HepG2 (cell line): ENCODE measurements at regions not wholly inside any gene's neighbourhood (a gene's known extent, or its start where the extent isn't known, plus 50 kb on each side); places are given as distances from the start of the nearest gene placed in this dataset.

ENCODE experiments used
- ATAC-seq: fragments of 200-7000 bp; cut with Tn5 transposase; 3 replicates; pipeline ENCODE4 v1.9.1; 2020; ENCODE audit warnings: mild to moderate bottlenecking, moderate library complexity
- BruUV-seq: library from RNA; stranded (reverse); fragments of 400-500 nt; replicated peaks from 2 replicates; lab custom pipeline; 2021; lab: Mats Ljungman, UMichigan
- CTCF ChIA-PET: fragments of 300-600 bp; formaldehyde crosslinking; extraction: SDS; loops from one replicate; lab custom pipeline; 2021; ENCODE audit warnings: low total read pairs, inconsistent platforms, low intra/inter-chr PET ratio; lab: Yijun Ruan, JAX
- POLR2A ChIA-PET: fragments of 350-600 bp; sonication (Branson Sonifier 250); formaldehyde crosslinking; loops from one replicate; lab custom pipeline; 2020; ENCODE audit warnings: antibody characterized with exemption, inconsistent platforms; lab: Yijun Ruan, JAX
- DNase-seq: peaks from one replicate; pipeline ENCODE4 v3.0.0-alpha.2; 2015; ENCODE audit warnings: low spot score
- FAIRE-seq: peaks from 3 replicates; lab custom pipeline; 2011; peaks lifted over from hg19 to GRCh38; lab: Jason Lieb, UNC
- H2AFZ ChIP-seq: one replicate; pipeline ENCODE4 v1.6.1; 2011; ENCODE audit warnings: low read length, inconsistent platforms
- H3K27ac ChIP-seq: fragments of 300-600 bp; 3 replicates; pipeline ENCODE4 v1.8.0; 2011; ENCODE audit warnings: mixed run types, mild to moderate bottlenecking, mixed read lengths, low read length, inconsistent platforms; ENCODE audit not compliant: insufficient read depth; ENCODE audit errors: extremely low read length
- H3K27me3 ChIP-seq, 2 experiments: fragments of 200-600 bp in 1 of 2; 2 replicates in 1 of 2; 3 replicates in 1 of 2; pipeline versions ENCODE4 v1.6.0 to v1.8.0; 2011; ENCODE audit warnings: low read length in 2 of 2, mild to moderate bottlenecking in 2 of 2, moderate library complexity in 2 of 2, inconsistent platforms in 1 of 2; ENCODE audit not compliant: insufficient read depth in 2 of 2, control insufficient read depth in 1 of 2
- H3K36me3 ChIP-seq, 2 experiments: fragments of 200-600 bp in 1 of 2; replicated peaks in 1 of 2; 2 replicates in 1 of 2; 3 replicates in 1 of 2; pipeline versions ENCODE4 v1.5.1 to v1.8.0; 2011; ENCODE audit warnings: low read length in 2 of 2, inconsistent platforms in 1 of 2; ENCODE audit not compliant: insufficient read depth in 2 of 2, control insufficient read depth in 1 of 2
- H3K4me1 ChIP-seq: 2 replicates; pipeline ENCODE4 v1.5.1; 2012; ENCODE audit warnings: low read length, inconsistent platforms; ENCODE audit not compliant: insufficient read depth
- H3K4me2 ChIP-seq: 2 replicates; pipeline ENCODE4 v1.6.0; 2011; ENCODE audit warnings: low read depth, low read length, inconsistent platforms
- H3K4me3 ChIP-seq, 3 experiments: fragments of 200-600 bp in 1 of 3; sonication (generic), shearing (Covaris generic) in 1 of 3; replicated peaks in 1 of 3; 2 replicates each; pipeline ENCODE4 v1.5.1; 2011 to 2016; ENCODE audit warnings: low read length in 3 of 3, inconsistent platforms in 2 of 3, low read depth in 2 of 3, mild to moderate bottlenecking in 2 of 3, control low read depth in 1 of 3, mixed read lengths in 1 of 3; ENCODE audit not compliant: insufficient read depth in 1 of 3
- H3K79me2 ChIP-seq: one replicate; pipeline ENCODE4 v1.6.1; 2011; ENCODE audit warnings: low read length, inconsistent platforms; ENCODE audit not compliant: insufficient read depth
- H3K9ac ChIP-seq: 2 replicates; pipeline ENCODE4 v1.6.0; 2011; ENCODE audit warnings: mild to moderate bottlenecking, low read depth, low read length, inconsistent platforms; ENCODE audit not compliant: insufficient read depth
- H3K9me3 ChIP-seq: 2 replicates; pipeline ENCODE4 v1.5.1; 2012; ENCODE audit warnings: mild to moderate bottlenecking, low read length
- H4K20me1 ChIP-seq: 2 replicates; pipeline ENCODE4 v1.6.0; 2011; ENCODE audit warnings: inconsistent platforms, mild to moderate bottlenecking, low read length, moderate library complexity; ENCODE audit not compliant: insufficient read depth
- AGO1 ChIP-seq: fragments of 200-400 bp; formaldehyde crosslinking; IDR thresholded peaks from 2 replicates; pipeline ENCODE4 v1.6.1; 2017; ENCODE audit warnings: mild to moderate bottlenecking, low read depth, low read length, moderate library complexity; ENCODE audit not compliant: poor library complexity, severe bottlenecking
- ARHGAP35 ChIP-seq: sonication (generic); formaldehyde crosslinking; IDR thresholded peaks from 2 replicates; pipeline ENCODE4 v1.9.0; 2022; ENCODE audit warnings: mild to moderate bottlenecking, inconsistent platforms, moderate library complexity, missing genetic modification reagents, borderline replicate concordance
- BHLHE40 ChIP-seq: IDR thresholded peaks from 2 replicates; pipeline ENCODE4 v1.6.1; 2011; ENCODE audit warnings: low read length, improper control_type of control experiment
- NFIC ChIP-seq: IDR thresholded peaks from 2 replicates; pipeline ENCODE4 v1.6.1; 2012; ENCODE audit warnings: mild to moderate bottlenecking, low read length, inconsistent platforms
- RBAK ChIP-seq: sonication (generic); formaldehyde crosslinking; IDR thresholded peaks from 2 replicates; pipeline ENCODE4 v1.5.1; 2020; ENCODE audit warnings: mild to moderate bottlenecking, missing genetic modification reagents
- SRSF4 ChIP-seq: fragments of 200-400 bp; formaldehyde crosslinking; IDR thresholded peaks from one replicate; pipeline ENCODE4 v1.6.1; 2018; ENCODE audit warnings: mild to moderate bottlenecking, low read depth, low read length, moderate library complexity; ENCODE audit not compliant: poor library complexity, severe bottlenecking
- ZNF564 ChIP-seq: sonication (generic); formaldehyde crosslinking; IDR thresholded peaks from 2 replicates; pipeline ENCODE4 v1.8.1; 2023; ENCODE audit warnings: mild to moderate bottlenecking, missing genetic modification reagents
- ZNF672 ChIP-seq: sonication (generic); formaldehyde crosslinking; IDR thresholded peaks from 2 replicates; pipeline ENCODE4 v1.8.1; 2022; ENCODE audit warnings: missing genetic modification reagents
- ZNF781 ChIP-seq: sonication (generic); formaldehyde crosslinking; IDR thresholded peaks from 2 replicates; pipeline ENCODE4 v1.5.1; 2020; ENCODE audit warnings: borderline replicate concordance, mild to moderate bottlenecking, missing genetic modification reagents; ENCODE audit errors: not compliant biosample characterization
- WGBS: methylation state at CpG from one replicate; pipeline ENCODE4 v1.1.6; 2017; ENCODE audit warnings: low lambda C conversion rate; 5-methylcytosine and 5-hydroxymethylcytosine counted together
- in situ Hi-C: cut with HindIII; loops from 2 replicates; pipeline ENCODE4 v1.10.0; 2017; ENCODE audit warnings: low pct_unique_long_range_greater_than_20kb; ENCODE audit not compliant: extremely low pct_ligation_motif_present
- intact Hi-C: fragments of 100-400 bp; cut with micrococcal nuclease; formaldehyde crosslinking; loops from one replicate; pipeline ENCODE4 v1.10.0; 2022; ENCODE audit not compliant: unreplicated experiment
- TF ChIP-seq, protein P1 (sequence below): IDR thresholded peaks from 2 replicates; pipeline ENCODE4 v1.6.1; 2016
- TF ChIP-seq, protein P2 (sequence below): sonication (generic); formaldehyde crosslinking; IDR thresholded peaks from 2 replicates; pipeline ENCODE4 v1.4.0; 2020; ENCODE audit warnings: low read depth, missing genetic modification reagents
- TF ChIP-seq, protein P3 (sequence below): sonication (generic); formaldehyde crosslinking; IDR thresholded peaks from 2 replicates; pipeline ENCODE4 v1.4.0; 2020; ENCODE audit warnings: missing genetic modification reagents, mild to moderate bottlenecking, borderline replicate concordance
- TF ChIP-seq, protein P4 (sequence below): sonication (generic); formaldehyde crosslinking; IDR thresholded peaks from 2 replicates; pipeline ENCODE4 v1.5.0; 2020; ENCODE audit warnings: missing genetic modification reagents
- TF ChIP-seq, protein P5 (sequence below): sonication (generic); formaldehyde crosslinking; IDR thresholded peaks from 2 replicates; pipeline ENCODE4 v1.8.0; 2022; ENCODE audit warnings: mild to moderate bottlenecking, missing genetic modification reagents, borderline replicate concordance

DNA sequence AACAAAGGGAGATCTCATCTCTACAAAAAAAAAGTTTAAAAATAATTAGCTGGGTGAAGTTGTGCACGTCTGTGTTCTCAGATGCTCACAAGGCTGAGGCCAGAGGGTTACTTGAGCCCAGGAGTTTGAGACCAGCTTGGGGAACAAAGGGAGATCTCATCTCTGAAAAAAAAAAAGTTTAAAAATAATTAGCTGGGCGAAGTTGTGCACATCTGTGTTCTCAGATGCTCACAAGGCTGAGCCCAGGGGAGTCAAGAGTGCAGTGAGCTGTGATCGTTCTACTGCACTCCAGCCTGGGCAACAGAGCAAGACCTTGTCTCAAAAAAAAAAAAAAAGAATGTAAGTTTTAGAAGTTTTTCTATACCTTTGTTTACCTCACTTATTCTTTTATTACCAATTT lies 127.3 kb downstream of the FGF9 start (continued):
- no peak for TF ChIP-seq SRSF4
- TF ChIP-seq, protein P1, sequence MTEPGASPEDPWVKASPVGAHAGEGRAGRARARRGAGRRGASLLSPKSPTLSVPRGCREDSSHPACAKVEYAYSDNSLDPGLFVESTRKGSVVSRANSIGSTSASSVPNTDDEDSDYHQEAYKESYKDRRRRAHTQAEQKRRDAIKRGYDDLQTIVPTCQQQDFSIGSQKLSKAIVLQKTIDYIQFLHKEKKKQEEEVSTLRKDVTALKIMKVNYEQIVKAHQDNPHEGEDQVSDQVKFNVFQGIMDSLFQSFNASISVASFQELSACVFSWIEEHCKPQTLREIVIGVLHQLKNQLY (CRISPR knock-in tag) = no peak
- TF ChIP-seq RBAK (CRISPR knock-in tag) = no peak
- no peak for TF ChIP-seq ARHGAP35 (CRISPR knock-in tag)
- TF ChIP-seq, protein P2, sequence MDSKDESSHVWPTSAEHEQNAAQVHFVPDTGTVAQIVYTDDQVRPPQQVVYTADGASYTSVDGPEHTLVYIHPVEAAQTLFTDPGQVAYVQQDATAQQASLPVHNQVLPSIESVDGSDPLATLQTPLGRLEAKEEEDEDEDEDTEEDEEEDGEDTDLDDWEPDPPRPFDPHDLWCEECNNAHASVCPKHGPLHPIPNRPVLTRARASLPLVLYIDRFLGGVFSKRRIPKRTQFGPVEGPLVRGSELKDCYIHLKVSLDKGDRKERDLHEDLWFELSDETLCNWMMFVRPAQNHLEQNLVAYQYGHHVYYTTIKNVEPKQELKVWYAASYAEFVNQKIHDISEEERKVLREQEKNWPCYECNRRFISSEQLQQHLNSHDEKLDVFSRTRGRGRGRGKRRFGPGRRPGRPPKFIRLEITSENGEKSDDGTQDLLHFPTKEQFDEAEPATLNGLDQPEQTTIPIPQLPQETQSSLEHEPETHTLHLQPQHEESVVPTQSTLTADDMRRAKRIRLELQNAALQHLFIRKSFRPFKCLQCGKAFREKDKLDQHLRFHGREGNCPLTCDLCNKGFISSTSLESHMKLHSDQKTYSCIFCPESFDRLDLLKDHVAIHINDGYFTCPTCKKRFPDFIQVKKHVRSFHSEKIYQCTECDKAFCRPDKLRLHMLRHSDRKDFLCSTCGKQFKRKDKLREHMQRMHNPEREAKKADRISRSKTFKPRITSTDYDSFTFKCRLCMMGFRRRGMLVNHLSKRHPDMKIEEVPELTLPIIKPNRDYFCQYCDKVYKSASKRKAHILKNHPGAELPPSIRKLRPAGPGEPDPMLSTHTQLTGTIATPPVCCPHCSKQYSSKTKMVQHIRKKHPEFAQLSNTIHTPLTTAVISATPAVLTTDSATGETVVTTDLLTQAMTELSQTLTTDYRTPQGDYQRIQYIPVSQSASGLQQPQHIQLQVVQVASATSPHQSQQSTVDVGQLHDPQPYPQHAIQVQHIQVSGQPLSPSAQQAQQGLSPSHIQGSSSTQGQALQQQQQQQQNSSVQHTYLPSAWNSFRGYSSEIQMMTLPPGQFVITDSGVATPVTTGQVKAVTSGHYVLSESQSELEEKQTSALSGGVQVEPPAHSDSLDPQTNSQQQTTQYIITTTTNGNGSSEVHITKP (CRISPR knock-in tag) = no peak

DNA sequence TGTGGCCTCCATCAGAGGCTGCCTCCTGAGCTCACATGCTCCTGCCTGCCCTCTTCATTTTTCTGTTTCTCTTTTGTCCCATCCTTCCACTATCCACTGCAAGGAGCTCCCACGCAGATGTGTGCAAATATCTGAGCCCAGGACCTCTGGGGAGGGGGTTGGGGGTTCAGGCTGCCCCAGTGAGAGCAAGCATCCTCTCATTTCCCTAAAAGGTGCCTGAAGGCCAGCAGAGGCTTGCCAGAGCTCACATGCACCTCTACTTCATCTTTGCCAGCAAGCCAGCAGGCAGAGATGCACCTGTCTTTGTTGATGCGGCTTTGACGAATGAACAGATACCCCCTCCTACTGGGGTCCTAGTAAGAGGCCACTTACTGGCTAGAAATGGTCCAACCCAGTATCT lies 128.8 kb downstream of the FGF9 start:
- 70% methylated on average over 3 of the region's 3 CpGs for WGBS
- no TSS peak for BruUV-seq
- TF ChIP-seq ZNF781 (CRISPR knock-in tag) (no peak), ZNF564 (CRISPR knock-in tag) (no peak), BHLHE40 (no peak), ZNF672 (CRISPR knock-in tag) (no peak), NFIC (no peak), AGO1 (no peak)
- TF ChIP-seq, protein P3, sequence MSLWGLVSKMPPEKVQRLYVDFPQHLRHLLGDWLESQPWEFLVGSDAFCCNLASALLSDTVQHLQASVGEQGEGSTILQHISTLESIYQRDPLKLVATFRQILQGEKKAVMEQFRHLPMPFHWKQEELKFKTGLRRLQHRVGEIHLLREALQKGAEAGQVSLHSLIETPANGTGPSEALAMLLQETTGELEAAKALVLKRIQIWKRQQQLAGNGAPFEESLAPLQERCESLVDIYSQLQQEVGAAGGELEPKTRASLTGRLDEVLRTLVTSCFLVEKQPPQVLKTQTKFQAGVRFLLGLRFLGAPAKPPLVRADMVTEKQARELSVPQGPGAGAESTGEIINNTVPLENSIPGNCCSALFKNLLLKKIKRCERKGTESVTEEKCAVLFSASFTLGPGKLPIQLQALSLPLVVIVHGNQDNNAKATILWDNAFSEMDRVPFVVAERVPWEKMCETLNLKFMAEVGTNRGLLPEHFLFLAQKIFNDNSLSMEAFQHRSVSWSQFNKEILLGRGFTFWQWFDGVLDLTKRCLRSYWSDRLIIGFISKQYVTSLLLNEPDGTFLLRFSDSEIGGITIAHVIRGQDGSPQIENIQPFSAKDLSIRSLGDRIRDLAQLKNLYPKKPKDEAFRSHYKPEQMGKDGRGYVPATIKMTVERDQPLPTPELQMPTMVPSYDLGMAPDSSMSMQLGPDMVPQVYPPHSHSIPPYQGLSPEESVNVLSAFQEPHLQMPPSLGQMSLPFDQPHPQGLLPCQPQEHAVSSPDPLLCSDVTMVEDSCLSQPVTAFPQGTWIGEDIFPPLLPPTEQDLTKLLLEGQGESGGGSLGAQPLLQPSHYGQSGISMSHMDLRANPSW = no peak
- TF ChIP-seq, protein P4, sequence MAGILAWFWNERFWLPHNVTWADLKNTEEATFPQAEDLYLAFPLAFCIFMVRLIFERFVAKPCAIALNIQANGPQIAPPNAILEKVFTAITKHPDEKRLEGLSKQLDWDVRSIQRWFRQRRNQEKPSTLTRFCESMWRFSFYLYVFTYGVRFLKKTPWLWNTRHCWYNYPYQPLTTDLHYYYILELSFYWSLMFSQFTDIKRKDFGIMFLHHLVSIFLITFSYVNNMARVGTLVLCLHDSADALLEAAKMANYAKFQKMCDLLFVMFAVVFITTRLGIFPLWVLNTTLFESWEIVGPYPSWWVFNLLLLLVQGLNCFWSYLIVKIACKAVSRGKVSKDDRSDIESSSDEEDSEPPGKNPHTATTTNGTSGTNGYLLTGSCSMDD = no peak
- TF ChIP-seq, protein P5, sequence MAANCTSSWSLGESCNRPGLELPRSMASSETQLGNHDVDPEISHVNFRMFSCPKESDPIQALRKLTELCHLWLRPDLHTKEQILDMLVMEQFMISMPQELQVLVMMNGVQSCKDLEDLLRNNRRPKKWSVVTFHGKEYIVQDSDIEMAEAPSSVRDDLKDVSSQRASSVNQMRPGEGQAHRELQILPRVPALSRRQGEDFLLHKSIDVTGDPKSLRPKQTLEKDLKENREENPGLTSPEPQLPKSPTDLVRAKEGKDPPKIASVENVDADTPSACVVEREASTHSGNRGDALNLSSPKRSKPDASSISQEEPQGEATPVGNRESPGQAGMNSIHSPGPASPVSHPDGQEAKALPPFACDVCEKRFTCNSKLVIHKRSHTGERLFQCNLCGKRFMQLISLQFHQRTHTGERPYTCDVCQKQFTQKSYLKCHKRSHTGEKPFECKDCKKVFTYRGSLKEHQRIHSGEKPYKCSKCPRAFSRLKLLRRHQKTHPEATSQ (CRISPR knock-in tag) = no peak

More for the DNA sequence above, 128.8 kb downstream of the FGF9 start:
- ATAC-seq (no peak), DNase-seq (no peak), FAIRE-seq (no peak)
- H3K4me1 ChIP-seq = peaks cover 23% of the 10 kb centered on the region
- no peak overlapping the region for H3K27ac ChIP-seq
- H3K9ac ChIP-seq = no peak overlapping the region
- no peaks in the 10 kb centered on the region for H4K20me1 ChIP-seq
- H3K79me2 ChIP-seq = no peaks in the 10 kb centered on the region
- ChIA-PET POLR2A (no interaction called here), CTCF (no interaction called here)
- H3K27me3 ChIP-seq = peaks cover 1 to 7% of the 10 kb centered on the region in 2 experiments; a peak in 3 of 5 replicates
- H2AFZ ChIP-seq = no peak overlapping the region
- H3K36me3 ChIP-seq = no peaks in the 10 kb centered on the region
- no peak overlapping the region for H3K4me3 ChIP-seq
- H3K9me3 ChIP-seq = no peaks in the 10 kb centered on the region
- no peak overlapping the region for H3K4me2 ChIP-seq
- in situ Hi-C loops (loop anchor here (25.0 kb wide), 1 partner anchor 88 kb away; no protein-coding TSS in a partner anchor), intact Hi-C loops (no loop called here)
